ENCODE measurements at regions not wholly inside any gene's neighbourhood (a gene's known extent, or its start where the extent isn't known, plus 50 kb on each side); places are given as distances from the start of the nearest gene placed in this dataset.

DNA sequence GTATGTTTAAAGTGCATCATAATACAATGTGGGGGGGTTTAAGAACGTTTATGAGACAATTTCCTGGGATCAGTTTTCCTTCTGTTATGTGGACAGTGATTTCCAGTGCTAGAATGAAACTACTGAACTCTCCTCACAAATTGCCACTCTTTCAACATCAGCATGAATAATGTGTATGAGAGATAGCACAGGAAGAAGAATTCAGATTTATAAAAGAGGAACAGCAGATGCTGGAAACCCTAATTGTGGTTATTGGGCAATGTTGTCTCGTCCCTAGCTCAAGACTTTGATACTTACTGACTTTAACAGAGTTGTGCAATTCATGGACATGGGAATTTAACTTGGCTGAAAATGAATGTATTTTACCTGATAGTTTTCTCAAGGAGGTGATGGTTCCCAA lies 410.8 kb upstream of the MEF2C start:
- TF ChIP-seq PHF8 (conservative IDR thresholded peaks at IDR 0.05; ENCODE audit: low read depth, low read length) (no peak), MAFK (IDR thresholded peaks at IDR 0.05; ENCODE audit: low read depth, low read length) (no peak), BRCA1 (IDR thresholded peaks at IDR 0.05; ENCODE audit: low read depth, low read length) (no peak)
